Gastroesophageal sphincter (tissue), 4 donors: ENCODE measurements at regions not wholly inside any gene's neighbourhood (a gene's known extent, or its start where the extent isn't known, plus 50 kb on each side); places are given as distances from the start of the nearest gene placed in this dataset.

Experiments used
- ATAC-seq: fragments of 150-250 bp; one replicate; pipeline ENCODE4 v1.9.1; 2016; ENCODE audit warnings: mild to moderate bottlenecking, moderate library complexity
- H3K27ac ChIP-seq, 4 donors: fragments of 200-600 bp; sonication (generic) in 3 of 4; 1 replicate in 3 of 4; 2 replicates in 1 of 4; pipeline ENCODE4 v1.5.1; 2016 to 2019
- H3K27me3 ChIP-seq: fragments of 200-600 bp; sonication (generic); one replicate; pipeline ENCODE4 v1.5.1; 2019
- H3K36me3 ChIP-seq, 2 donors: fragments of 200-600 bp; sonication (generic); one replicate each; pipeline ENCODE4 v1.5.1; 2019; ENCODE audit warnings: control low read depth in 1 of 2
- H3K4me1 ChIP-seq, 3 donors: fragments of 200-600 bp; sonication (generic); 1 replicate in 2 of 3; 2 replicates in 1 of 3; pipeline ENCODE4 v1.5.1; 2016 to 2019; ENCODE audit warnings: control low read depth in 2 of 3
- H3K4me3 ChIP-seq, 2 donors: fragments of 200-600 bp; sonication (generic); one replicate each; pipeline ENCODE4 v1.5.1; 2019; ENCODE audit warnings: mild to moderate bottlenecking in 1 of 2, moderate library complexity in 1 of 2
- H3K9me3 ChIP-seq, 3 donors: fragments of 200-600 bp; sonication (generic); one replicate each; pipeline ENCODE4 v1.5.1; 2017 to 2019; ENCODE audit warnings: control low read depth in 2 of 3
- CTCF ChIP-seq, 4 experiments: fragments of 200-600 bp in 2 of 4; fragments of 450-650 bp in 2 of 4; sonication (generic) in 1 of 4; IDR thresholded peaks; one replicate each; pipeline ENCODE4 v1.5.1; 2017 to 2019; ENCODE audit warnings: antibody characterized with exemption in 4 of 4, mild to moderate bottlenecking in 2 of 4, moderate library complexity in 2 of 4
- EP300 ChIP-seq: sonication (generic); formaldehyde crosslinking; IDR thresholded peaks from one replicate; pipeline ENCODE4 v1.6.1; 2017; ENCODE audit warnings: antibody characterized with exemption, mild to moderate bottlenecking
- POLR2A ChIP-seq, 2 donors: fragments of 450-650 bp; IDR thresholded peaks; one replicate each; pipeline ENCODE4 v1.6.1; 2017; ENCODE audit warnings: antibody characterized with exemption in 2 of 2, mild to moderate bottlenecking in 2 of 2, moderate library complexity in 1 of 2
- POLR2AphosphoS5 ChIP-seq: sonication (generic); formaldehyde crosslinking; IDR thresholded peaks from one replicate; pipeline ENCODE4 v1.6.1; 2017; ENCODE audit warnings: antibody characterized with exemption
- WGBS, 2 donors: methylation state at CpG; one replicate each; pipeline ENCODE4 v1.1.5; 2018; ENCODE audit warnings: low coverage in 1 of 2; 5-methylcytosine and 5-hydroxymethylcytosine counted together

GRCh38 chr4:137956256-137956655 lies 285.9 kb downstream of the SLC7A11 start:
- H3K36me3 ChIP-seq: no peaks in the 10 kb centered on the region

GRCh38 chr4:137955595-137955994 lies 286.6 kb downstream of the SLC7A11 start:
- no peaks in the 10 kb centered on the region for H3K36me3 ChIP-seq
- no peak overlapping the region for H3K4me3 ChIP-seq
- ATAC-seq: no peak
- 83 to 89% methylated on average over 1 of the region's 1 CpG for WGBS, 2 donors
- no peaks in the 10 kb centered on the region for H3K9me3 ChIP-seq
- peaks cover 3% of the 10 kb centered on the region for H3K27me3 ChIP-seq
- H3K4me1 ChIP-seq: no peaks in the 10 kb centered on the region
- no peak overlapping the region for H3K27ac ChIP-seq
- TF ChIP-seq POLR2A (IDR thresholded peaks at IDR 0.05) (no peak), EP300 (no peak), CTCF (IDR thresholded peaks at IDR 0.05) (no peak), POLR2AphosphoS5 (no peak)

More at GRCh38 chr4:137956256-137956655, 285.9 kb downstream of the SLC7A11 start:
- WGBS, 2 donors: 91 to 95% methylated on average over 2 of the region's 2 CpGs
- Histone ChIP-seq H3K27ac (no peak overlapping the region), H3K4me3 (no peak overlapping the region), H3K9me3 (no peaks in the 10 kb centered on the region), H3K4me1 (peaks cover 0 to 7% (median 0%) of the 10 kb centered on the region in 3 donors), H3K27me3 (peaks cover 3% of the 10 kb centered on the region)
- ATAC-seq: no peak
- no peak for TF ChIP-seq EP300
- no peak for TF ChIP-seq POLR2AphosphoS5
- no peak for TF ChIP-seq CTCF (IDR thresholded peaks at IDR 0.05)
- TF ChIP-seq POLR2A (IDR thresholded peaks at IDR 0.05): no peak

GRCh38 chr4:137952116-137952515 lies 290.0 kb downstream of the SLC7A11 start:
- Histone ChIP-seq H3K4me1 (peaks cover 0 to 9% (median 3%) of the 10 kb centered on the region in 3 donors), H3K27ac (no peak overlapping the region), H3K9me3 (no peaks in the 10 kb centered on the region), H3K36me3 (no peaks in the 10 kb centered on the region), H3K27me3 (peaks cover 3% of the 10 kb centered on the region), H3K4me3 (no peak overlapping the region)
- 51% methylated on average over 2 of the region's 2 CpGs; no CpG with 5 or more reads in 1 of the 2 donors for WGBS, 2 donors
- no peak for TF ChIP-seq CTCF (IDR thresholded peaks at IDR 0.05)
- no peak for TF ChIP-seq POLR2A (IDR thresholded peaks at IDR 0.05)
- no peak for TF ChIP-seq EP300
- no peak for TF ChIP-seq POLR2AphosphoS5
- ATAC-seq: no peak

DNA sequence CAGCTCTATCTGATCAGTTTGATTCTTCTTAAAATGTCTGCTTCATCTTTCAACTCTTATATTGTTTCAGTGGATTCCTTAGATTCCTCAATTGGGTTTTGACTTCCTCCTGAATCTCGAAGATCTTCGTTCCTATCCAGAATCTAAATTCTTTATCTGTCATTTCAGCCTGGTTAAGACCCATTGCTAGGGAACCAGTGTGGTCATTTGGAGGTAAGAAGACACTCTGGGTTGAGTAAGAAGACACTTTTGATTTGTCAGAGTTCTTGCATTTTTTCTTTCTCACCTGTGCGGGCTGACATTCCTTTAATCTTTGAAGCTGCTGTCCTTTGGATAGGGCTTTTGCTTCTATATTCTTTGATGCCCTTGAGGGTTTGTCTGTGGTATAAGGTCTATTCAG lies 291.9 kb downstream of the SLC7A11 start:
- peaks cover 0 to 9% (median 3%) of the 10 kb centered on the region in 3 donors for H3K4me1 ChIP-seq
- no peak for ATAC-seq
- 91% methylated on average over 3 of the region's 3 CpGs; no CpG with 5 or more reads in 1 of the 2 donors for WGBS, 2 donors
- no peak overlapping the region for H3K27ac ChIP-seq
- H3K4me3 ChIP-seq: no peak overlapping the region
- no peaks in the 10 kb centered on the region for H3K36me3 ChIP-seq
- H3K9me3 ChIP-seq: no peaks in the 10 kb centered on the region
- TF ChIP-seq POLR2A (IDR thresholded peaks at IDR 0.05): no peak
- TF ChIP-seq CTCF (IDR thresholded peaks at IDR 0.05): no peak
- TF ChIP-seq POLR2AphosphoS5: no peak
- TF ChIP-seq EP300: no peak
- H3K27me3 ChIP-seq: no peaks in the 10 kb centered on the region

- Histone ChIP-seq H3K9me3 (no peaks in the 10 kb centered on the region), H3K4me1 (peaks cover 0 to 9% (median 3%) of the 10 kb centered on the region in 3 donors), H3K4me3 (no peak overlapping the region), H3K27ac (no peak overlapping the region), H3K36me3 (no peaks in the 10 kb centered on the region), H3K27me3 (no peaks in the 10 kb centered on the region)
- TF ChIP-seq POLR2AphosphoS5: no peak
- no peak for TF ChIP-seq EP300
- no peak for TF ChIP-seq CTCF (IDR thresholded peaks at IDR 0.05)
- no peak for TF ChIP-seq POLR2A (IDR thresholded peaks at IDR 0.05)
- ATAC-seq: no peak
These were observed 292.4 kb downstream of the SLC7A11 start for GRCh38 chr4:137949746-137950145.
